ENCODE measurements at regions not wholly inside any gene's neighbourhood (a gene's known extent, or its start where the extent isn't known, plus 50 kb on each side); places are given as distances from the start of the nearest gene placed in this dataset.

DNA sequence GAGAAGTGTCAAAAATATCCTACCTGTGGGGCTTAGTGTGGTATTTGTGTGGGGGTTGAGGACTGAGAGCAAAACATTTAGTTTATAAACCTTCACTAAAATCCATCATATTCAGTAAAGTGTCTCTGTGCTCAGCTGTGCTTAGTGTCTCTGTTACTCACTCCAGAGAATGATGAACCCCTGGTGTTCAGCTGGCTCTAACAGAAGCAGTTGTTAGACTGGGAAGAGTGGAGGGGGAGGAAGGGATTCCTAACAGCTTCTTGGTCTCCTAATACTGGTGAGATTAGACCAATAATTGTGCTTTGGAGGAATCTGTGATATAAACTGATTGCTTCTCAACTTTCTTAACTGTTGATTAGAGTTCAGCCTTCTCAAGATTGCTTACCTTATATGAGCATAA is 1123.5 kb downstream of the ROBO2 start:
- TF ChIP-seq, protein P1, sequence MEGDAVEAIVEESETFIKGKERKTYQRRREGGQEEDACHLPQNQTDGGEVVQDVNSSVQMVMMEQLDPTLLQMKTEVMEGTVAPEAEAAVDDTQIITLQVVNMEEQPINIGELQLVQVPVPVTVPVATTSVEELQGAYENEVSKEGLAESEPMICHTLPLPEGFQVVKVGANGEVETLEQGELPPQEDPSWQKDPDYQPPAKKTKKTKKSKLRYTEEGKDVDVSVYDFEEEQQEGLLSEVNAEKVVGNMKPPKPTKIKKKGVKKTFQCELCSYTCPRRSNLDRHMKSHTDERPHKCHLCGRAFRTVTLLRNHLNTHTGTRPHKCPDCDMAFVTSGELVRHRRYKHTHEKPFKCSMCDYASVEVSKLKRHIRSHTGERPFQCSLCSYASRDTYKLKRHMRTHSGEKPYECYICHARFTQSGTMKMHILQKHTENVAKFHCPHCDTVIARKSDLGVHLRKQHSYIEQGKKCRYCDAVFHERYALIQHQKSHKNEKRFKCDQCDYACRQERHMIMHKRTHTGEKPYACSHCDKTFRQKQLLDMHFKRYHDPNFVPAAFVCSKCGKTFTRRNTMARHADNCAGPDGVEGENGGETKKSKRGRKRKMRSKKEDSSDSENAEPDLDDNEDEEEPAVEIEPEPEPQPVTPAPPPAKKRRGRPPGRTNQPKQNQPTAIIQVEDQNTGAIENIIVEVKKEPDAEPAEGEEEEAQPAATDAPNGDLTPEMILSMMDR (IDR thresholded peaks at IDR 0.05) = no peak
- no peak for TF ChIP-seq POLR2AphosphoS5 (IDR thresholded peaks at IDR 0.05)
- TF ChIP-seq EP300 (IDR thresholded peaks at IDR 0.05) = no peak

All from upper lobe of left lung (tissue), 4 donors.